ENCODE measurements at regions not wholly inside any gene's neighbourhood (a gene's known extent, or its start where the extent isn't known, plus 50 kb on each side); places are given as distances from the start of the nearest gene placed in this dataset.

DNA sequence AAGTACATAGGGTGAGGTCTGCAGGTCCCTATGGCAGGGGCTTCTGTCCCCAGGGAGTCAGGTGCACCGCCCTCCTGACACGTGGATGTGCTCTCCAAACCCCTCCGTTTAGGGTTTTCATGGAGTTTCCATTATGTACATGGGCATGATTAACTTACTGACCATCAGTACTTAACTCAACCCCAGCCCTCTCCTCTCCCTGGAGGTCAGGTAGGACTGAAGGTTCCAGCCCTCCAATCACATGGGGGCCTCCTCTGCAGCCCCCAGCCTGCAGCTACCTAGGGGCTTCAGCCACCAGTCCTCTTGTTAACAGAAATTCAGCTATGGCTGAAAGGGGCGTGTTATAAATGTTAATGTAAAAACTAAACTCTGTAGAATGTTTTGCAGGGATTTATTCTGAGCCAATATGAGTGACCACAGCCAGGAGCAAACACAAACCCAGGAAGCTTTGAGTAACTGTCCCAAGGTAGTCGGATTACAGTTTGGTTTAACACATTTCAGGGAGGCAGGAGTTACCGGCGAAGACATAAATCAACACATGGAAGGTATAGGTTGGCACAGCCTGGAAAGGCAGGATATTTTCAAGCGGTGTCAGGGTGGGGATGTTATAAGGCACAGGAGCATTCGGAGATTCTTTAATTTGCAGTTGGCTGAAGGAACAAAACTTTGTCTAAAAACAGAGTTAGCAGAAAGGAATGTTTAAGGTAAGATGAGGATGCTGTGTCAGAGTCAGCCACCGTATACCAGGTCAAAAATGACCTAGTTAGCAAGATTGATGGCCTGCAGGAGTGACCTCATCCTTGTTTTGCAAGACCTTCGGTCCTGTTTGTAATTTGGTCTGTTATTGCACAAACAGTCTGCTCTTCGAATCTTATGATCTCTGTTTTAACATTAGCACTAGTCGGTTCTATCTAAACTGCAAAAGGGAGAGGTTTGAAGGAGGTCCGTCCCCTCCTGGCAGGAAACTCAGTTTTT lies 75.2 kb downstream of the TNFAIP2 start:
- Mint-ChIP-seq H3K4me3 (no peak overlapping the region), H3K36me3 (ENCODE audit: low read depth) (no peaks in the 10 kb centered on the region), H3K27ac (no peak overlapping the region), H3K4me1 (no peaks in the 10 kb centered on the region), H3K27me3 (peaks cover 7% of the 10 kb centered on the region), H3K9me3 (no peaks in the 10 kb centered on the region)
- DNase-seq = no peak
- intact Hi-C loops (cut with micrococcal nuclease) = no loop called here

GRCh38 chr14:103199124-103199523 lies 75.9 kb downstream of the TNFAIP2 start:
- Mint-ChIP-seq H3K4me3 (no peak overlapping the region), H3K27ac (no peak overlapping the region), H3K9me3 (peaks cover 5% of the 10 kb centered on the region), H3K36me3 (ENCODE audit: low read depth) (no peaks in the 10 kb centered on the region), H3K4me1 (no peaks in the 10 kb centered on the region), H3K27me3 (peaks cover 7% of the 10 kb centered on the region)
- intact Hi-C loops (cut with micrococcal nuclease) = no loop called here
- DNase-seq = no peak

- H3K27ac Mint-ChIP-seq = no peak overlapping the region
- H3K27me3 Mint-ChIP-seq = peaks cover 5% of the 10 kb centered on the region
- peaks cover 12% of the 10 kb centered on the region for H3K9me3 Mint-ChIP-seq
- intact Hi-C loops (cut with micrococcal nuclease) = no loop called here
- H3K4me3 Mint-ChIP-seq = no peak overlapping the region
- no peak for DNase-seq
- no peaks in the 10 kb centered on the region for H3K4me1 Mint-ChIP-seq
- H3K36me3 Mint-ChIP-seq (ENCODE audit: low read depth) = no peaks in the 10 kb centered on the region
Observed at GRCh38 chr14:103201801-103202200, 78.5 kb downstream of the TNFAIP2 start.

GRCh38 chr14:103204852-103205540 lies 81.7 kb downstream of the TNFAIP2 start:
- no peak for DNase-seq
- Mint-ChIP-seq H3K27me3 (peaks cover 18% of the 10 kb centered on the region), H3K27ac (no peak overlapping the region), H3K9me3 (peaks cover 12% of the 10 kb centered on the region), H3K36me3 (ENCODE audit: low read depth) (no peaks in the 10 kb centered on the region), H3K4me1 (no peaks in the 10 kb centered on the region), H3K4me3 (no peak overlapping the region)
- intact Hi-C loops (cut with micrococcal nuclease) = no loop called here

DNA sequence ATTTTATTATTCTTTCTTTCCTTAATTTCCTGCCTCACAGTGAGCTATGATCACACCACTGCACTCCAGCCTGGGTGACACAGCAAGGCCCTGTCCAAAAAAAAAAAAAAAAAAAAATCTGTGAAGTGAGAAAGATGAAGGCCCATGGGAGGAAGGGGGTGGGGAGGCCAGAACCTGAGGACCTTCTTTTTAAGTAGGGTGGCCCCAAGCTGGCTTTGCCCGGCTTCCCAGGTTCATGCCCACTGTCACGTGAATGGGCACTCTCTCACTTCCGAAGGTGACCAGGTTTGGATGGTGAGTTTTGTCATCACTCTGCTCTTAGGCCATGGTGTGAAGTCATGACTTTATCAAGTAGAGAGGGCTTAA lies 82.3 kb downstream of the TNFAIP2 start:
- intact Hi-C loops (cut with micrococcal nuclease) = no loop called here
- H3K4me3 Mint-ChIP-seq = no peak overlapping the region
- no peaks in the 10 kb centered on the region for H3K4me1 Mint-ChIP-seq
- H3K27ac Mint-ChIP-seq = no peak overlapping the region
- H3K36me3 Mint-ChIP-seq (ENCODE audit: low read depth) = no peaks in the 10 kb centered on the region
- H3K27me3 Mint-ChIP-seq = peaks cover 20% of the 10 kb centered on the region
- peaks cover 12% of the 10 kb centered on the region for H3K9me3 Mint-ChIP-seq
- DNase-seq = no peak

DNA sequence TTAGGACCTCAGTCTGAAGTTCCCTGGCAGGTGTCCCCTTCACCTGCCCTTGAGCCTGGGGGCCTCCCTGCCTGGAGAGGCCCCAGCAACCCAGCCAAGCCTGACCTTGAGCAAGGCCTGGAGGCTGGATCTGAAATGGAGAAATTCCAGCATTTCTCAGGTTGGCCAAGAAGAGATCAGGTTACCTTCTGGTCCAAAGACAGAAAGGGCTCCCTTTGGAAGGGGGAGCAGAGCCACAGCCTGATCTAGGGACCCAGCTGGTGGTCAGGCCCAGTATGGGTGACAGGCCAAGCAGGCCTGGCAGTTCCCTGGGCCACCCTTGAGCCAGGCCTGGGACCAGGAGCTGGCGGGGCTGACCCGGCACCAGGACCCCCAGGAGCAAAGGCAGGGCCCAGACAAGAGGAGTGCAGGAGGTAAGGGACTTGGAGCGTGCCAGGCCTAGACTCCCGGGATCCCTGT lies 82.8 kb downstream of the TNFAIP2 start:
- no peak for DNase-seq
- intact Hi-C loops (cut with micrococcal nuclease) = no loop called here
- Mint-ChIP-seq H3K27me3 (peaks cover 20% of the 10 kb centered on the region), H3K9me3 (peaks cover 12% of the 10 kb centered on the region), H3K27ac (no peak overlapping the region), H3K4me1 (no peaks in the 10 kb centered on the region), H3K4me3 (no peak overlapping the region), H3K36me3 (ENCODE audit: low read depth) (no peaks in the 10 kb centered on the region)

DNA sequence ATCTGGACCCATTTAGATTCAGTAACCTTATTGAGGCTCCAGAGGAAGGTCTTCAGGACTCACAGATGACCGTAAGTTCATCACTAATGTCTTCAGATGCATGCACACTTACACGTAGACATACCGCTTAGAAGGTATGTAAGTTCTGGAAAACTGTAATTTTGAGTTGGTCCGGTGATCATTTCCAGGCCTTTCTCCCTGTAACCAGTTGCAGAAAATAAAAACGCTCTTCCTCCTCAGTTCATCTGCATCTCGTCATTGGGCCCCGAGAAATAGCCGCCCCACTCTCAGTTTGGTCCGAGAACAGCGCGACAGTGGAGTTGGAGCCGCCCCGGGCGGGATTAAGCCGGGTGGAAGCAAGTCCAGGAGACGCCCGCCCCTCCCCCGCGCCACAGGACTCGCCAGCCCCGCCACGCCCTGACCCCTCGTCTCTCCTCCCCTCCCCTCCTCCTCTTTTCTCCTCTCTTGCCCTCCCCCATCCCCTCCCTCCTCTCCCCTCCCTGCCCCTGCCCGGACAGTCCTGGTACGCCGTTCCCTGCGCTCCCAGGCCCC lies 83.7 kb downstream of the TNFAIP2 start:
- DNase-seq = no peak
- Mint-ChIP-seq H3K27ac (no peak overlapping the region), H3K36me3 (ENCODE audit: low read depth) (no peaks in the 10 kb centered on the region), H3K9me3 (peaks cover 12% of the 10 kb centered on the region), H3K27me3 (peaks cover 22% of the 10 kb centered on the region), H3K4me1 (no peaks in the 10 kb centered on the region), H3K4me3 (no peak overlapping the region)
- intact Hi-C loops (cut with micrococcal nuclease) = no loop called here

GRCh38 chr14:103207388-103208072 lies 84.3 kb downstream of the TNFAIP2 start:
- Mint-ChIP-seq H3K27me3 (peaks cover 25% of the 10 kb centered on the region), H3K9me3 (peaks cover 12% of the 10 kb centered on the region), H3K27ac (no peak overlapping the region), H3K4me3 (no peak overlapping the region), H3K36me3 (ENCODE audit: low read depth) (no peaks in the 10 kb centered on the region), H3K4me1 (no peaks in the 10 kb centered on the region)
- intact Hi-C loops (cut with micrococcal nuclease) = no loop called here
- DNase-seq = no peak

GRCh38 chr14:103209054-103209453 lies 85.8 kb downstream of the TNFAIP2 start:
- Mint-ChIP-seq H3K27me3 (peaks cover 27% of the 10 kb centered on the region), H3K9me3 (peaks cover 8% of the 10 kb centered on the region), H3K4me3 (no peak overlapping the region), H3K36me3 (ENCODE audit: low read depth) (no peaks in the 10 kb centered on the region), H3K27ac (no peak overlapping the region), H3K4me1 (no peaks in the 10 kb centered on the region)
- intact Hi-C loops (cut with micrococcal nuclease) = no loop called here
- no peak for DNase-seq

DNA sequence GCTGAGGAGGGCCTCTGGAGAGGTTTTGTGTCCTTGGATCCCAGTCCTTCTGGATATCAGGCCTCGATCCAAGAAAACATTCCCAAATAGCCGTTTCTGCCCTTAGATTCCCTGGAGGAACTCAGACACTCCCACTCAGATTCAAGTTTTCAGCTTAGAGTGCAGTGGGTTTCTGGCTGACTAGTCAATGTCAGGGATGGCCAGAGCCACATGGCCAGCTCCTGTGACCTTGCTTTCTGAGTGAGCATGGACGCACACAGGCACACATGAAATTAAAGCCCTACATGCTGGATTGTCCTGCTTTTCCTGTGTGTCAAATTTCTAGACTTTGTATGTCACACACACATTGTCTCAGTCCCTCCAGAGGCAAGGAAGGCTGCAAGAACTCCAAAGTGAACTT lies 86.2 kb downstream of the TNFAIP2 start:
- Mint-ChIP-seq H3K4me1 (no peaks in the 10 kb centered on the region), H3K9me3 (peaks cover 3% of the 10 kb centered on the region), H3K36me3 (ENCODE audit: low read depth) (no peaks in the 10 kb centered on the region), H3K27ac (no peak overlapping the region), H3K4me3 (no peak overlapping the region), H3K27me3 (peaks cover 27% of the 10 kb centered on the region)
- intact Hi-C loops (cut with micrococcal nuclease) = no loop called here
- DNase-seq = no peak

GRCh38 chr14:103213331-103213730 lies 90.1 kb downstream of the TNFAIP2 start:
- no peak for DNase-seq
- Mint-ChIP-seq H3K36me3 (ENCODE audit: low read depth) (no peaks in the 10 kb centered on the region), H3K4me3 (no peak overlapping the region), H3K9me3 (no peaks in the 10 kb centered on the region), H3K27ac (no peak overlapping the region), H3K4me1 (no peaks in the 10 kb centered on the region), H3K27me3 (peaks cover 27% of the 10 kb centered on the region)
- intact Hi-C loops (cut with micrococcal nuclease) = no loop called here

DNA sequence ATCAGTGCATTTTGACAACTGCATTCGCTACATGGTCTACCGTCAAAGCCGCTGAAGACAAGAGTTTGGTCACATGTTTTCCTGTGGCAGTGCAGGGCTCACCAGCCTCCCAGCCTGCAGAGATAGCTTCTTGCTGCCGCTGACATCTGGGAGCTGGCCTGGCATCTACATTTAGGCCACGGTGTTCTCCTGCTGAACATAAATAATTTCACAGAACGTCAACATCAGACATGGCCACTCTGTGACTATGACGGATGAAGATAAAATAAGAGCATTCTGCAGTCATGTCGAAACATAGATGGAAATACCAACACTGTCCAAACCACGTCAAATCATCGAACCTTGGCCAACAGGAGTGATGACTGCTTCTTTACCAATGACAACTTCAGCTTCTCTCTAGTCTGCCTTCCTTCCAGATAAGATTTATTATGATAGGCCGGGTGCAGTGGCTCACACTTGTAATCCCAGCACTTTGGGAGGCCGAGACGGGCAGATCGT lies 91.2 kb downstream of the TNFAIP2 start:
- H3K9me3 Mint-ChIP-seq = no peaks in the 10 kb centered on the region
- H3K27ac Mint-ChIP-seq = no peak overlapping the region
- H3K4me1 Mint-ChIP-seq = no peaks in the 10 kb centered on the region
- peaks cover 24% of the 10 kb centered on the region for H3K27me3 Mint-ChIP-seq
- intact Hi-C loops (cut with micrococcal nuclease) = no loop called here
- H3K36me3 Mint-ChIP-seq (ENCODE audit: low read depth) = no peaks in the 10 kb centered on the region
- H3K4me3 Mint-ChIP-seq = no peak overlapping the region
- no peak for DNase-seq

DNA sequence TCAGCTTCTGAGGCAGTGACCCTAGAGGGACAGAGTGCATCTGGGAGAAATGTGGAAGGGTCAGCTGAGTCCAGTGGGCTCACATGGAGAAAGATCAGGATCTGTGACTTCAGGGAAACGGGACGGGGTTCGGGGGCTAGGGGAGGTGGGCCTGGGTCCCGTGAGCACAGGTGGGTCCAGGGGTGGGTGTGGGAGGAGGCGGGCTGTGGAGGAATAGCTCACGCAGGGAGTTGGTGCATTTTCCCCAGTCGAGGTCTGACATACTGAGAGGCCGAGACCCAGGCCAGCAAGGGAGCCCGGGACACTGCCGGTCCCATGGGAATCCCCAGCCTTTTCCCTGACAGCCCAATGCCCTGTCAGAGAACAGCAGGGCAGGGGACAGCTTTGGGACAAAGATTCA lies 93.1 kb downstream of the TNFAIP2 start:
- DNase-seq = no peak
- Mint-ChIP-seq H3K27me3 (peaks cover 25% of the 10 kb centered on the region), H3K36me3 (ENCODE audit: low read depth) (no peaks in the 10 kb centered on the region), H3K27ac (no peak overlapping the region), H3K4me3 (no peak overlapping the region), H3K9me3 (no peaks in the 10 kb centered on the region), H3K4me1 (no peaks in the 10 kb centered on the region)
- intact Hi-C loops (cut with micrococcal nuclease) = no loop called here

Measured in activated CD4-positive, alpha-beta T cell treated with anti-CD3 and anti-CD28 coated beads, Interleukin-2, amount 10 ng/mL, durations not matched to agents 24 days and 14 days (primary cell).